ENCODE measurements at regions not wholly inside any gene's neighbourhood (a gene's known extent, or its start where the extent isn't known, plus 50 kb on each side); places are given as distances from the start of the nearest gene placed in this dataset.

GRCh38 chr2:66850376-66850775, 415.5 kb downstream of the MEIS1 start:
- TF ChIP-seq CTCF (IDR thresholded peaks at IDR 0.05): no peak
- no peak for TF ChIP-seq POLR2A (IDR thresholded peaks at IDR 0.05)
- DNase-seq: no peak
- Histone ChIP-seq H3K27me3 (no peaks in the 10 kb centered on the region), H3K27ac (no peak overlapping the region), H3K9me3 (no peaks in the 10 kb centered on the region), H3K4me3 (no peak overlapping the region), H3K36me3 (no peaks in the 10 kb centered on the region), H3K4me1 (no peaks in the 10 kb centered on the region)

DNA sequence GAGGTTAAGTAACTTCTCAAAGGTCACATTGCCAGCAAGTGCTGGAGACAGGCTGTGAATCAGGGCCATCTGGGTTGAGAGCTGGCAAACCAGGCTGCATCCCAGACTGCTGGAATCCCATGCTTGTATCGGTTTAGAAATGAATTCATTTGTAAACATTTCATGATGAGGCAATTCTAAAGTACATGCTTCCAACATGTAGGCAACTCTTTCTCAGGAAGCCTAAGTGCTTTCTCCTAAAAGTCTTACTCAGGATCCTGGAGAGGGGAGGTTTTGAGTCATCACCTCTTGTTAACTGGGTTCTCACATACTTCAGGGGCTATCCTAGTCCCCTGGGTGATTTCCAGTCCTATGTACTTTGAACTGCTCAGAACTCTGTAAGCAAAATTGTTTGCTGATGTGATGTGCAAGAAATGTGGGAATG, 416.5 kb downstream of the MEIS1 start:
- H3K27me3 ChIP-seq: no peaks in the 10 kb centered on the region
- DNase-seq: peak in 1 of 3 donors; percentile 49
- no peaks in the 10 kb centered on the region for H3K9me3 ChIP-seq
- TF ChIP-seq POLR2A (IDR thresholded peaks at IDR 0.05) (no peak), CTCF (IDR thresholded peaks at IDR 0.05) (no peak)
- H3K27ac ChIP-seq: peak overlapping the region in 1 of 4 donors; percentile 49
- no peak overlapping the region for H3K4me3 ChIP-seq
- H3K36me3 ChIP-seq: no peaks in the 10 kb centered on the region
- no peaks in the 10 kb centered on the region for H3K4me1 ChIP-seq

DNA sequence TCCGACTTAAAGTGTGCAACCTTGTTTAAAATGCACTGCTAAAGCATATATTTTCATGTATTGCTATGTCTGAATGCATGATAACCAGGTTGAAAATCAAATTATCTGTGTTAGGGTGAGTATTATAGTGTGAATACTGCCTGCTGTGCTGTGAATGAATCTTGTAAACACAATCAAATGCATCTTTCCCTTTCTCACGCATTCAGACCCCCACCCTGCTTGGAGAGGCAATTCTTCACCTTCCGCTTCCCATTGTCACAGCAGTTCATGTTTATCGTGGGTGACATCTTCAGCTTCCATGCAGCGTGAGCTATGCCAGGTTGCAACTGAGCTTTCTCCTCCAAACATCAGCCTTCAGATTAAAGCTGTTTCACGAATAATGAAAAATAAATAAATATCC, 418.0 kb downstream of the MEIS1 start:
- Histone ChIP-seq H3K4me1 (no peaks in the 10 kb centered on the region), H3K27me3 (no peaks in the 10 kb centered on the region), H3K9me3 (no peaks in the 10 kb centered on the region), H3K4me3 (no peak overlapping the region), H3K36me3 (no peaks in the 10 kb centered on the region), H3K27ac (peak overlapping the region in 3 of 4 donors; percentile 5 to 78 (median 27))
- TF ChIP-seq CTCF (IDR thresholded peaks at IDR 0.05): no peak
- TF ChIP-seq POLR2A (IDR thresholded peaks at IDR 0.05): no peak
- no peak for DNase-seq

DNA sequence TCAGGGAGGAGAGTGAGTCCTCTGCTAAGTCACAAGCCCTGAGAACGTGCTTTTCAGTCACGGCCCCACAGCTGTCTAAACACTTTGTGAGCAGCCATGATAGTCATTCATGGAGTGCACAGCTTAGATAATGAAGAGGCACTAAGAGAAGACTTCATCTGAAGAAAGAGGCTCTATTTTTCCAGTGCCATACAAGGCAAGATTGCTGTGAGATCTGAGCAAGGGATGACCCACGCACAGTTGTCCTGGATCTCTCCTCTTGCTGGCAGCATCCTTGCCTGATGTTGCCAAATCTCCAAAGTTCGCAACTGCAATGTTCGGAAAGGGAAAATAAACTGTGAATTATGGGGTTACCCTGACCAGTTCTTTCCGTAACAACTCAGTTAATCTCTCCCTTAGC, 418.7 kb downstream of the MEIS1 start:
- no peaks in the 10 kb centered on the region for H3K9me3 ChIP-seq
- H3K4me1 ChIP-seq: no peaks in the 10 kb centered on the region
- DNase-seq: peak in 1 of 3 donors; percentile 49
- peak overlapping the region in 3 of 4 donors; percentile 17 to 78 (median 27) for H3K27ac ChIP-seq
- TF ChIP-seq CTCF (IDR thresholded peaks at IDR 0.05) (no peak), POLR2A (IDR thresholded peaks at IDR 0.05) (no peak)
- no peaks in the 10 kb centered on the region for H3K27me3 ChIP-seq
- no peaks in the 10 kb centered on the region for H3K36me3 ChIP-seq
- H3K4me3 ChIP-seq: no peak overlapping the region

DNA sequence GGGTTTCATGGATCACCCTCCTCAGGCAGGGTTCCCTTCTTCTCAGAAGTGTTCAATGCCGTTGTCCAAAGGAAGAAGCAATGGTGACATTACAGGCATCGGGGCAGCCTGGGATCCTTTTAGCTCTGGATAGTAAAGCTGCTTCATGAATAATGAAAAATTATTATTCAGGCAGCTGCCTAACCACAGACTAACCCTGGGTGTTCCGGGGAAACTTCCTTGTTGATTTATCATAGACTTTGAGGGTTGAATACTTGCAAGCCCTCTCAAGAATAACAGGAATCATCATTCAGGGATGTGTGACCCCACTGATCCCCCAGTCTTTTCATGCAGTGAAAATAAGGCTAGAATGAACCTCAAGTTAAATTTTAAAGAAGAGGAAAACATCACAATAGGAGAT, 419.4 kb downstream of the MEIS1 start:
- Histone ChIP-seq H3K27ac (peak overlapping the region in 3 of 4 donors; percentile 17 to 78 (median 30)), H3K4me3 (no peak overlapping the region), H3K9me3 (no peaks in the 10 kb centered on the region), H3K4me1 (no peaks in the 10 kb centered on the region), H3K36me3 (no peaks in the 10 kb centered on the region), H3K27me3 (no peaks in the 10 kb centered on the region)
- no peak for DNase-seq
- TF ChIP-seq POLR2A (IDR thresholded peaks at IDR 0.05): no peak
- TF ChIP-seq CTCF (IDR thresholded peaks at IDR 0.05): no peak

Data from Peyer's patch (tissue), 4 donors.